Renal pelvis (tissue), 1 donor: ENCODE measurements at regions not wholly inside any gene's neighbourhood (a gene's known extent, or its start where the extent isn't known, plus 50 kb on each side); places are given as distances from the start of the nearest gene placed in this dataset.

ENCODE experiments used
- DNase-seq: peaks from one replicate; pipeline ENCODE4 v3.0.0-alpha.2; 2013

- DNase-seq = peak; percentile 58
Measured at GRCh38 chr6:166106076-166106686, 61.5 kb downstream of the TBXT start.

DNA sequence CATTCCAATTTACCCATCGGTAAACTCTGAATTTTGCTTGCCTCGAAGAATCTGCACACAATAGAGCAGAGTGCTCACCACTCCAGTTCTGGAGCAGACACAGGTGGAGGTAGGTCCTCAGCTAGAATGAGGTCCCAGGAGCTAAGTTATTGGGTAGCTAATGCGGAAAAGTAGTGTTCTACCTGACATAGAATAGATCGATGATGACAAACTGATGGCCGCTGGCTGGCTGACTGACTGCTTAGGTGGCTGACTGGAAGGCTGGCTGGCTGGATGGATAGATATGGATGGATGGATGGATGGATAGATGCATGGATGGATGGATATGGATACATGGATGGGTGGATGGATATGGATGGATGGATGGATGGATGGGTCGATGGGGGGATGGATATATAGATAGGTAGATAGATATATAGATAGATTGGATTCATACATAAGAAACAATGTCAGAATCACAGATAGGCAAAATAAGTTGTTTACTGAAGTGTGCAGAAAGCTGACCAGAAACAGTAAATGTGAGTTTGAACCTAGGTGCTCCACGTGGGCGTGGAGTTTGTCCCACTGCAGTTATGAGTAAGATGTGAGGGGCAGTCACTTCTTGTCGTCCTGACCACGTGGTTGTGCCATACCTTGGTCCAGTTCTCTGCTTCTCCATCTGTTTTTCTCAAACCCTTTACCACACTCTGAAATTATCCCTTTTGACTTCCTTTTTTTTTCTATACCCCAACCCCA, 62.1 kb downstream of the TBXT start:
- DNase-seq = no peak

DNA sequence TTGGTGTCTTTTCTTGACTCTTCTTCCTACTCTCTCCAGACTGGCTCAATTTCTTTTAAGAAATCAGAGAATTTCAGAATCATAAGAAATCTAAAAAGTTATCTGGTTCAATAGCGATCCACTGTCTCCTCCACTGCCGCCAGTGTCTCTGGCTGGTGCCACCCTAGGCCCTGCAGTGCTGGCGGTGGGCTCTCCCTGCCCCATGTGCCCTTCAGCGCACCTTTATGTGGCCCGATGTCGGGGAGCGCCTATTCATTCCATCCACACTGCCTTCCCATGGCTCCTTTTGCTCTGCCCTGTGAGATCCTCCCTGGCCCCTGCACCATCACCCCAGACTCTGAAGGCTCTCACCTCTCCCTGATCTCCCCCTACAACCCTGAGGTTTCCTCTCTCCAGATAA, 62.8 kb downstream of the TBXT start:
- no peak for DNase-seq

DNA sequence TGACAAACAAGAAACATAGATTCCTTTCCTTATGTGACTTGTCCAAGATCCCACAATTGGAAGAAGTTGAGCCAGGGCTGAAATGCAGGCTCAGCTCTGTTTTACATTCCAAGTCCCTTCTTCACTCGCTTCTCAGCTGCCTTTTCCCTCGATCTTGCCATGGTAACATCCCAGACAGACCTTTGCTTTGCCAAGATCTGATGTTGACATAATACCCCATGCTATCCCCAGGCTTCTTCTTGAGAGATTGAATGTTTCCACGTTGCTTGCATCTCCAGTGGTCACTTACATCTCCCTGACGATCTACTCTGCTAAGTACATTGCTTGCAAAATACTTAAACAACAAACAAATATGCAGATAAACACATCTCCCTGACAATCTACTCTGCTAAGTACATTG, 63.5 kb downstream of the TBXT start:
- DNase-seq = no peak

DNA sequence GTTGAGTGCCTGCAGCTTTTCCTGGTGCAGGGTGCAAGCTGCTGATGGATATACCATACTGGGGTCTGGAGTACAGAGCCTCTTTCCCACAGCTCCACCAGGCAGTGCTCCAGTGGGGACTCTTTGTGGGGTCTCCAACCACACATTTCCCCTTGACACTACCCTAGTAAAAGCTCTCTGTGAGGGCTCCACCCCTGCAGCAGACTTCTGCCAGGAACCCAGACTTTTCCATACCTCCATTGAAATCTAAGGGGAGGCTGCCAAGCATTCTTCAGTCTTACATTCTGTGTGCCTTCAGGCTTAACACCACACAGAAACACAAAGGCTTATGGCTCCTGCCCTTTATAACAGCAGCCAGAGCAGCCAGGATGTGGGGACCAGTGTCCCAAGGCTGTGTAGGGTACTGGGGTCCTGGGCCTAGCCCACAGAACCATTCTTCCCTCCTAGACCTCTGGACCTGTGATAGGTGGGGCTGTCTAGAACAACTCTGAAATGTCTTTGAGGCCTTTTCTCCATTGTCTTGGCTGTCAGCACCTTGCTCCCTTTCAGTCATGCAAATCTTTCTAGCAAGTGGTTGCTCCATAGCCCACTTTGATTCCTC, 65.7 kb downstream of the TBXT start:
- DNase-seq = no peak

- DNase-seq = peak; percentile 72
Measured at GRCh38 chr6:166097914-166098522, 69.6 kb downstream of the TBXT start.

GRCh38 chr6:166087852-166088251, 79.8 kb downstream of the TBXT start:
- DNase-seq = no peak

DNA sequence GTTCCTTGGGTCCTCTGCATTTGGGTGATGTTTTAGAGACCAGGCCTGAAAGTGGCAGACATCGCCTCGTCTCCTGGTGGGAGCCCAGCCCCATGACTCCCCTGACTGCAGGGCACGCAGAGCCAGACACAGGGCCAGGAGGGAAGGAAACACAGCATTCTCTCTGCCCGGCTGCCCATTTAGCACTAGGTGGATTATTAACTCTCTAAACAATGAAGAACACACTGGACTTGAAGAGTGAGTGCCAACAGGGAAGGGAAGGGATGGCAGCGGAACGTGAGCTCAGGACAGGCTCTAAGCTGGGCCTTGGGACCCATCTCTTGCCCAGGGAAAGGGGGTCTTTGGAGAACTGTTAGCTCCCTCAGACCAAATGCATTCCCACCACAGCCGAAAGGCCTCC, 80.4 kb downstream of the TBXT start:
- DNase-seq = no peak

DNA sequence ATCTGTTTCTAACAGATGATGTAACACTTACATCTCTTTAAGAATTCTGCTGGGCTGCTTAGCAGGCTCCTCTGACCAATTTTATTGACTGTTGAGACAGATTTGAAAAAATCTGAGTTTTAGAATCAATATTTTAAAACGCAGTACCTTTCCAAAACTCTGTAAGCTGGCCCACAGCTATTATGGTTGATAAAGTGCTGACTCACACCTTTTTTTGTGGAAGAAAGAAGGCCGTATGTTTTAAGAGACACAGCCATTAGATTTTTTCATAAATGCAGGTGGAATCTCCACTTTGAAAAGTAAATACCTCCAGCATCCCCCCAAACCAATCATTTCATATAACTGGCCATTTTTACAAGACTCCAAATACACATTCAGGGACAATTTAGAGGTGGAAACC, 82.2 kb downstream of the TBXT start:
- no peak for DNase-seq

GRCh38 chr6:166084951-166085350, 82.7 kb downstream of the TBXT start:
- DNase-seq = no peak

- no peak for DNase-seq
Measured at GRCh38 chr6:166079841-166080240, 87.8 kb downstream of the TBXT start.

DNA sequence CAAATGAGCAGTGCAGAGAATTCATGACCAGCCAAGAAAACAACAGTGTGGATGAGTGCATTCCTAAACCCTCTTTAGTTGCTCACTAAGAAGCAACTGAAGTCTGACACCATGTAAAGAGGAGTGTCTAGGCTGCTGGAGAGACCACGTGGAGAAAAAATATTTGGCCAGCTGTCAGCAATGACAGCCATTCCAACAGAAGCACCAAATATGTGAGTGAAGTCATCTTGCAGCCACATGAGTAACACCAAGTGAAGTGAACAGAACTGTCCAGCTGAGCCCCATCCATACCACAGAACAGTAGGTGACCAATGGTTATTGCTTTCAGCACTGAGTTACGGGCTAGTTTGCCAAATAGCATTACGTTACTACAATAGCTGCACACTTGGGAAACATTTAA, 89.4 kb downstream of the TBXT start:
- no peak for DNase-seq

DNA sequence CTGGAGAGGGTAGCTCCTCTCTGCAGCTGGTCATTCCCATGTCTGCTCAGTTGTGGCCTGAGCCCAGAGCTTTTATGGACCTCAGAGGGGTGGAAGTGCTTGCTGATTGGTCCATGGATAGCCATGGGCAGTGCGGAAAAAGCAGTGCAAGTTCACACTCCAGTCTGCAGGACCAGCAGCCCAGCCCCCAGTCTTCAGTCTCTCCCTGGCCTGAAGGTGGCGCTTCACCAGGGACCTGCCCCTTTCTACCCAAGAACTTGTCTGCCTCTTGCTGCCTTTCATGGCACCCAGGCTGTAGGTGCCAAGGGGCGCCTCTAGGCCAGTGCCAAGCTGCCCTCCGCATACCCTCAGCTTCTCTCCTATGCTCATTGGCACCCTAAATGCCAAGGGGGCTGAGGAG, 91.0 kb downstream of the TBXT start:
- no peak for DNase-seq

GRCh38 chr6:166075925-166076324, 91.7 kb downstream of the TBXT start:
- no peak for DNase-seq

GRCh38 chr6:166075186-166075585, 92.5 kb downstream of the TBXT start:
- DNase-seq = no peak

DNA sequence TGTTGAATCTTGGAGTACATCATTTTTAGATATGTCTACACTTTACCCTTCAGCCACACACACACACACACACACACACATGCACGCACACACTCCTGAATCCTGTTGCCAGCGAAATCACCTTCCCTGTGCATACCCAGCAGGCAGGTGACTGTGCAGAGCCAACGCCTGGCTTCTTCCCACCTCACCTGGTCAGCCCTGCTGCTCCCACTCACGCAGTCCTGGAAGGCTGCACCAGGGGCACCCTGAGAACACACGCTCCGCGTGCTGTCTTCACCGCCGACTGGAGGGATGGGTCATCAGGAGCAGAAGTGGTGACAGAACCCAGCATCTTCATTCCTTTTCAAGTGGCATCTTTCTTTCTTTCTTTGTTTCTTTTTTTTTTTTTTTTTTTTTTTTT, 94.6 kb downstream of the TBXT start:
- DNase-seq = no peak

- no peak for DNase-seq
Measured at GRCh38 chr6:166068768-166069167, 98.9 kb downstream of the TBXT start.

DNA sequence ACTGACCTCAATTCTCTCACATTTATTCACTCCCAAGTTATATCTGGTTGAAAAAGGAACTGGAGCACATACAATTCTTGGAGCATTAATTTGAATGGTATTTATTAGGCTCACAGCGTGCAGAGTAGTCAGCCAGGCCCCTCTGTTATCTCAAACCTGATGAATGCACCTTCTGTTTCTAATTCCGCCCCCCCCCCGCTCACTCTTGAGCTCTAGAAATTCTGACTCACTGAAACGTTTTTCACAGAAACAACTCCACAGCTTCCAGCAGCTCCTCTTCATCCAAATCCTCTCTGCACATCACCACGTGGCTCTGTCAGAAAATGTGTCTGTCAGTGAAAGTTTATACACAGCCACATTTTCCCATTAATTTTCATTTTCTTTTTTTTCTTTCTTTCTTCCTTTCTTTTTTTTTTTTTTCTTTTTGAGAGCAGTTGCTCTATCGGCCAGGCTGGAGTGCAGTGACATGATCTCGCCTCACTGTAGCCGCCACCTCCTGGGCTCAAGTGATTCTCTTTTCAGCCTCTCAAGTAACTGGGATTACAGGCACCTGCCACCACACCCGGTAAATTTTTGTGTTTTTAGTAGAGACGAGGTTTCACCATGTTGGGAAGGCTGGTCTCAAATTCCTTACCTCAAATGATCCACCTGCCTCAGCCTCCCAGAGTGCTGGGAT, 109.4 kb downstream of the TBXT start:
- DNase-seq = no peak

- no peak for DNase-seq
Measured at GRCh38 chr6:166057431-166057830, 110.2 kb downstream of the TBXT start.

- no peak for DNase-seq
Measured at GRCh38 chr6:166056637-166057036, 111.0 kb downstream of the TBXT start.

GRCh38 chr6:166055801-166056200, 111.8 kb downstream of the TBXT start:
- DNase-seq = no peak

DNA sequence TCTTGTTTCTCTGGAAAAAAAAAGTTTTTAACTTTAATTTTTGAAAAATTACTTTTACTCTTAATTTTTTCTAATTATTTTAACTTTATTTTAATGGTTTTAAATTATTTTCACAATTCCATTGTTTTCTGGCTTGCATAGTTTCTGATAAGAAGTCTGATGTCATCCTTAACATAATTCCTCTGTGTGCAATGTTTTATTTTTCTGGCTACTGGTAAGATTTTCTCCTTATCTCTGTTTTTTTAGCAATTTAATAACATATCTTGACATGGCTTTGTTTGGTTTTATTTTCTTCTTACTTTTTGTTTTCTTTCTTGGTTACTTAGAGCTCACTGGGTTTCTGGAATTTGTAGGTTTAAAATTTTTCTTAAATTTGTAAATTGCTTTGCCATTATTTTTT, 114.8 kb downstream of the TBXT start:
- DNase-seq = no peak

- no peak for DNase-seq
Measured at GRCh38 chr6:166050559-166050958, 117.1 kb downstream of the TBXT start.
